IPS DF 4.7 (cell line): ENCODE measurements at regions not wholly inside any gene's neighbourhood (a gene's known extent, or its start where the extent isn't known, plus 50 kb on each side); places are given as distances from the start of the nearest gene placed in this dataset.

Source experiments
- DNase-seq: peaks from one replicate; pipeline ENCODE4 v3.0.0-alpha.2; 2013; ENCODE audit warnings: low spot score; ENCODE audit errors: extremely low read depth

DNA sequence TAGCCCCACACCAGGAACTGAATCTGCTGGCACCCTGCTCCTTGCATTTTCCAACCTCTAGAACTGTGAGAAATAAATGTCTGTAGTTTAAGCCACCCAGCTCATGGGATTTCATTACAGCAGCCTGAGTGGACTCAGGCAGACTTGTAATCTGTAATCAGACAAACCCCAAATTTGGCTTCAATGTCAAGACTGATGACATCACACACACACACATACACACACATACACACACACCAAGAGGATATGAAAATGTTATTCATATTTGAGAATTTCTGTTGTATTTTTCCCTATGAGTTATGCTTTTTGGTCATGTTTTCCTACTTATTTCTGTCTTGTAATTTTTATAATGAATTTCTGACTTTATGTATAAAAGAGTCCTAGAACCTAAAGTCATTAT lies 83.8 kb upstream of the GLI2 start:
- no peak for DNase-seq

DNA sequence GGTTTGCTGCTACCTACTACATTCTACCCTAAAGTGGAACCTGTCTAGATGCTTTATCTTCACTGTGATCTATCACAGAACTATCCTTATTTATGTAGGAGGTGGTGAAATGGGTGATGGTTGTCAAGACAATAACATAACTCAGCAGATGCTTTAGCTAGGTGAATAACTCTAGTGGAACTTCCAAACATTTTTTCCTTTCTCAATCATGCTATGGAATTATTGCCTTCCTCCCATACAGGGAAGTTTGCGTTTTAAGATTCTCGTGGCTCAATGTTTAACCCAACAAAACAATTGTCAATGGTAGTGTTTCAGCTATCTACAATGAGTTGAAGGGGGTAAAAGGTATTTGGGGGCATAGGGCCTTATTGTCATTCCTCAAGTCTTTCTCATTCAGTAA lies 82.6 kb upstream of the GLI2 start:
- DNase-seq: no peak

DNA sequence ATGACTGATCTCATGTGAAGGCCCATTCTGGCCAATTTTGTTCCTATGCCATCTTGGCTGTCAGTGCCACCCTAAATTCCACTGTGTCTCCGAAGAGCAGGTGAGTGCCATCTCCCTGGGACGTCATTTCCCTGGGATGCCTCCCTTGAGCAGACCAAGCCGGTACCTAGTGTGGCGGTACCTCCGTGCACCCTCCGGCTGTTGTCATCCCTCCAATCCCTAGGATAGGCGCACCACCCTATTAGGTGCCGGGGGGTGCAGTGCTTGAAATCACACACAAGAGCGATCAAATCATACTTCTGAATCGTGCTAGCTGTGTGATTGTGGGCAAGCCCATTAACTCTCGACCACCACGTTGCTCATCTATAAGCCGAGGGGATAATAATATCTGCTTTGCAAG lies 81.8 kb upstream of the GLI2 start:
- DNase-seq: no peak

GRCh38 chr2:120654381-120655134 lies 81.1 kb upstream of the GLI2 start:
- DNase-seq: no peak

- DNase-seq: no peak
Measured at GRCh38 chr2:120656273-120656950, 79.3 kb upstream of the GLI2 start.

DNA sequence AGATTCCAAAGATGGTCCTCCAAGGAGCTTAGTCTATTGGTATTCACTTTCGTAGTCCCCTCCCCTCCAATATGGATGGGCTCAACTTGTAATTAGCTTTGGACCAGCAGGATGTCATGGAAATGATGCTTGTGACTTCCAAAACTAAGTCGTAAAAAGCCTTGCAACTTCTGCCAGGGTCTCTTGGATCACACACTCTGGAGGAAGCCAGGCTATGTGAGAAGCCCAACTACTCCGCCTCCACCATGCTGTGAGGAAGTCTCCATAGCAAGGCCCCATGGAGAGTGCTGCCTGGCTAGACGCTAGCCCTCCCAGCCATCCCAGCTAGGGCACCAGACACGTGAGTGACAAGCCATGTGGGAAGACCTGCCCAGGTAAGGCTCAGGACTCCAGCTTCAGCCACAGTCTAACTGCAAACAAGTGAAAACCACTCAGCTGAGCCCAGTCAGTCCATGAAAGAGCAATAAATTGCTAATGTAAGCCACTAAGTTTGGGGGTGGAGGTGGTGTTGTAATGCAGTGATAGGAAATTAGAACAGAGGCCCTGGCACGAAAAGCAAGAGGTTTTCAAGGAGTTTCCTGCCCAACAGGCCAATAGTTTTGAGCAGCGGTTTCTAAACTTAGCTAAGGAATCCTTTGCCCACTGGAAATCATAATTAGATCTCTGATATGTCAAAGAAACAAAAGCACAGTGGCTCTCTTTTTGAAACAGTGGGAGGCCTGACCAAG lies 77.5 kb upstream of the GLI2 start:
- no peak for DNase-seq

DNA sequence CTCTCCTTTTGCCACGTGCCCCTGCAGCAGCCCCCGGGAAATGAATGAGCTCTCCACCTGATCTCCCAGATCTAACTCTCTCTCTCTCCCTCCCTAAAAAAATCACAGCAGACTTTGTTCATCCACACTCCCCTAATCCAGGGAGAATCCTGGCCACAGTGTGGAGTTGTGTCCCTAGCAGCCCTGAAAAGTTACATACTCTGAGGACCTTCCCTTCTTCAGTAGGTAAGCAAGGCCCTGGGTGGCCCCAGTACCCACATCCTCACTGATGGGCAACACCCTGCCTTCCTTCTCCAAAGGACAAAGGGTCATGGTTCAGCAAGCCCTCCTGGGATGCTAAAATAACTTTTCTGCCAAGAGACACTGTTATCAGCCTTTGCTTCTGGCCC lies 76.9 kb upstream of the GLI2 start:
- DNase-seq: no peak

- no peak for DNase-seq
Measured at GRCh38 chr2:120659275-120659977, 76.2 kb upstream of the GLI2 start.

- no peak for DNase-seq
Measured at GRCh38 chr2:120660056-120660694, 75.5 kb upstream of the GLI2 start.

DNA sequence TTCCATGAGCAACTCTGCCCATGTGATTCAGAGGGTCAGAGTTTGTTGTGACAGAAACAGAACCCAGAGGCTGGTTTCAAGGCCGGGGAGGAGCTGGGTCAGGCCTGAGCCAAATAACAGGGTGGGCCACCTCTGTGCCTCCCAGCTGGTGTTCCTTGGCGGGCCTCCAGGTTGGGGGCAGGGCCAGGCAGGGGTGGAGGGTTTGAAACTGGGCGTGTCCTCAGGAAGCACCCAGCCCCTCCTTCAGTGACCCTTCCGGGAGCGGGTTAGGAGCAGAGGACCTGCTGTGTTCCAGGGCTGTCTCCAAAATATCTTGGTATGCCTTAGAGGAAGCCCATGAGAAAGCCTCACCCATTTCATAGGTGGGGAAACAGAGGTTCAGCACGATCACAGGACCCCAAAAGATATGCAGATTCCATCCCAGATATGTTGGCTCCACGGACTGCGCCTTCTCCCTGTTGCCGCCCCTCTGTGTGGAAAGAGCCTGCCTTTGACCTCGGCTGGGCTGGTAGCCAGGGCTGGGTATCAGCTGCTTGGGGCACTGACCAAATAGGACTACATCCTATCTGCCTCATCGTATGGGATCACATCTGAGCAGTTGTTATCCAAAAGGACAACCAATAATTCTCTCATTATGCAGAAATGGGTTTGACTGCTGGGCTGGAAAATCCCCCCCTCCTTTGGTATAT lies 74.8 kb upstream of the GLI2 start:
- DNase-seq: no peak

DNA sequence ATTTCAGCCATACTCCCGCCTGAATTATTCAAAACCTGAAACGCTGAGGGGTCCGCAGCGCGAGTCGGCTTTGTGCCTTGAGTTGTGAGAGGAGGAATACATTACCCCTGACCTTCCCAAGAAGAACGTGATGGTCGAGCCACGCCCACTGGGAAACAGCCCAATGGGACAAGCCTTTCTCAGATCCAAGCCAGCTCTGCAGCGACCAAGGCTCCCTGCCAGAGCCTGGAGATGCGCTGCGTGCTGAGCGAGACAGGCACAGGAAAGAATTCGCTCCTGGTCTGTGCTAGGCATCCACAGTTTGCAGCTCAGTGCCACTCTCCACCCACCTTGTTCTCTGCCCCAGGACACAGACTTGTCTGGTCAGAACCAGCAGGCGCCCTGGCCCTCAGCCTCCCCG lies 74.1 kb upstream of the GLI2 start:
- DNase-seq: no peak

DNA sequence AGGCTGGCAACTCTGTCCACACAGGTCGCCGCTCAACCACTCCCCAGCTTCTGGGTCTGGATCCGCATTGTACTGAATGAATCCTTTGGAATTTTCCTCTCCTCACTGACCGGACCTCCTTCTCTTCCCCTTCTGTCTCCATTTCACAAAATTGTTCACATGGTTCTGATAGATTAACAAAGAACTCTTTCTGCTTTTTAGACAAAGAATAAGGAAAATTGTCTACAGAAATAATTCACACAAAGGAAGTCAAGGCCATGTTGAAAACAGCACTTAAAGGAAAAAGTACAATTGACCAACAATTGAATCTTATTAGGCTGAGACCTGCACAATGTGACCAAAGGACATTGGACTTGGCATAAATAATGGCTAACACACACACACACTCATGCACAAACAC lies 73.6 kb upstream of the GLI2 start:
- DNase-seq: no peak

GRCh38 chr2:120662746-120663145 lies 72.9 kb upstream of the GLI2 start:
- no peak for DNase-seq

DNA sequence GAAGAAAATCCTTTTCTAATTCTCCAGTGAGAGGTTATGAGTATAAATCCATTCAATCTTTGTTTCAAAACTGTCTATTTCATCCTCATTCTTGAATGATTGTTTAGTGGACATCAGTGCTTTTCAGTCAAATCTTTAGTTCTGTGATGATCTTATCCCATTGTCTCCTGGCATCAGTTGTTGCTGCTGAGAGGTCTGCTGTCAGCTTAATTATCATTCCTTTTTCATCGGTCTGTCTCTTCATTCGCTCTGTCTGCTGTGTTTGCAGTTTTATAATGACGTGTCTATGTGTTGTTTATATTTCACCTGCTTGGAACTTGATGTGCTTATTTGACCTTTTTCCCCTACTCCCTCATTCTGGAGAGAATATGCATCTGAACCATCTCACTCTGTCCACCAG lies 69.2 kb upstream of the GLI2 start:
- DNase-seq: no peak

GRCh38 chr2:120667981-120668380 lies 67.7 kb upstream of the GLI2 start:
- no peak for DNase-seq

DNA sequence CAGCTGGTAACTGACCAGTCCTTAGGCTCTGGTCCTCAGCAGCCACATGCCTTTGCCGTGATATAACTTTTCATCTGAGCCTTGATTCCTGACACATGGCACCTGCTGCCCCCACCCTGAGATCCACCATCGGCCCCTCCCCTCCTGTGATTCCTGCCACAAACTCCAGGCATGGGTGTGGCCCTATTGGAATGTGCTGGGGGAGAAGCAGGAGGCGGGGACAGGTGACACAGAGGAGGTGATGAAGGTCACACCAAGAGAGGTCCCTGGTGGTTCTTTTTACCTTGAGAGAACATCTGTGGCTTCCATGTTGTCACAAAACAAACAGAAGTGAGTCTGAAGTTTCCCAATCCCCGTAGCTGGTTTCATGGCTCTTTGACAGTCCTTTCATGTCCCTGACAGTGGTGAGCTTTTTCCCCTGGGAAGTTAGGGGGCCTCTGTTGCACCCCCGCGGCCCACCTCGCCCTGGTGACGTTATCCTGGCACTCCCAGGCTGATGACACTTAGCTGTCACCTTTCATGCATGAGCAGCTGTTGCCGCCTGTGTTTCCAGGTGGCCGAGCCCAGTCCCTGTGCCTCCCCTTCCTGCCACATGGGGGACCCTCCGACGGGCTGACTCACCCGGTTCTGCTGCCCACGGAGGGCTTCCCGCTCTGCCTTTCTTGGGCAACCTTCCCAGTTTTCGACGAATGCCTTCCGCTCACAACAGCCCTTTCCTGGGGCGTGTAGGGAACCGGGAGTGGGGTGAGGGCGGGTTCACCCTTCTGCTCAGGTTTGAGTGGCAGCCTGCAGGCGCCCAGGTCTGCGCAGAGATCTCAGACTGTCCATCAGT lies 66.3 kb upstream of the GLI2 start:
- no peak for DNase-seq

DNA sequence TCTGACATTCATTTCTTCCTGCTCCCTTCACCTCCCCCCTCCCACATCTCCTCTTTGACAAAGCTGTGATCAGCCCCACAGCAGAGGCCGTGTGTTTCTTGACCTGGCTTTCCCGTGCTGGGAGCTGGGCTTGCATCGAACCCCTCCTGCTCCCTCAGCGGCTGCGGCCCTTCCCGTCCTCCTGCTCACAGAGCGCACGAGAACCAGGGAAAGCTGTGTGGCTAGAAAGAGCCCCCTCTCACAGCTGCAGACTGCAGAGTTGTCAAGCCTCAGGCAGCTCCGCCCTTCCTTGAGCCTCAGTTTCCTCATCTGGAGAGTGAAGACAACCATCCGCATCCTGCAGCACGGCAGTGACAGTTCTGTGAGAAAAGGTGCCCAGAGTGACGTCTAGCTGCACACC lies 65.7 kb upstream of the GLI2 start:
- DNase-seq: no peak

GRCh38 chr2:120670371-120670770 lies 65.3 kb upstream of the GLI2 start:
- no peak for DNase-seq

DNA sequence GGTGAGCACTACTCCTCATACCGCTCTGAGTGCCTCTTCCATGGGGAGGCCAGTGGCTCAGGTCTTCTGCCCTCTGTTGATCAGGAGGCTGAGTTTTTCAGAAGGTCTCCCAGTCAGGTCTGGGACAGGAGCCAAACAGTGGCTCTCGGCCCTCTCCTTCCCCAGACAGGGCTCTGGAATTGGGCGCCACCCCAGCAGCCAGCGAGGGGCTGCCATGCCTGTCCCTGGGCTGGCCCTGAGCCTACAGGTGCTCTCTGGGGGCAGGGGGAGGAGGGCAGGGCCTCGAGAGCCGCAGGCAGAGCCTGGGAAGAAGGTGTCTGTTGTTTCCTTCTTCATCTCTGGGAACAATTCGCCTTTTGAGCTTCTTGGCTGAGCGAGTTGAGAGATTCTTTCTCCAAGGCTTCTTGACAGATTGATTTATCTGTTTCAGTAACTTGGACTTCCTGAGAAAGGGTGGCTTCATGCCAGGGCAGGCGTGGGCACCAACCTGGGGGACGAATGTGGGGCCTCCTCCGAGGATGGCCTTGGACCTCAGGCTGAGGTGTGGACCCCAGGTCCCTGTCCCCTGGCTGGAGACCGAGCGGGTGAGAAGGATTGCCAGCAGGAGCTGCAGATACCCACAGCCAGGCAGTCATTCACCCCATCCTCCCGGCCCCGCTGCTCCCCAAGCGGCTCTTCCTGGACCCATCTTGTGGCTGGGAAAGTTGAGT lies 64.7 kb upstream of the GLI2 start:
- no peak for DNase-seq
